IMR-90 (cell line): ENCODE measurements at regions not wholly inside any gene's neighbourhood (a gene's known extent, or its start where the extent isn't known, plus 50 kb on each side); places are given as distances from the start of the nearest gene placed in this dataset.

Source experiments
- ATAC-seq: fragments of 200-7000 bp; cut with Tn5 transposase; 2 replicates; pipeline ENCODE4 v1.9.1; 2020; ENCODE audit warnings: low read depth, mild to moderate bottlenecking, moderate library complexity
- BruUV-seq: library from RNA; stranded (reverse); fragments of 400-500 nt; replicated peaks from 2 replicates; lab custom pipeline; 2021; lab: Mats Ljungman, UMichigan
- CTCF ChIA-PET: fragments of 300-600 bp; formaldehyde crosslinking; extraction: SDS; loops from one replicate; lab custom pipeline; 2021; ENCODE audit warnings: antibody characterized with exemption; lab: Yijun Ruan, JAX
- POLR2A ChIA-PET: fragments of 300-600 bp; sonication (Branson Sonifier 250); formaldehyde crosslinking; loops from one replicate; lab custom pipeline; 2022; ENCODE audit warnings: antibody characterized with exemption; ENCODE audit not compliant: unreplicated experiment; lab: Charles Lee
- DNase-seq: peaks from one replicate; pipeline ENCODE4 v3.0.0; 2013
- H2AFZ ChIP-seq: replicated peaks from 2 replicates; pipeline ENCODE3; 2013; ENCODE audit warnings: low read length, mild to moderate bottlenecking; ENCODE audit not compliant: poor library complexity
- H2AK5ac ChIP-seq: 2 replicates; pipeline ENCODE4 v1.6.1; 2013; ENCODE audit warnings: low read depth, low read length, inconsistent platforms
- H2AK9ac ChIP-seq: replicated peaks from 2 replicates; pipeline ENCODE3; 2013; ENCODE audit warnings: mild to moderate bottlenecking, low read depth, low read length, moderate library complexity; ENCODE audit not compliant: poor library complexity
- H2BK120ac ChIP-seq: 2 replicates; pipeline ENCODE4 v1.6.1; 2013; ENCODE audit warnings: low read depth, low read length, inconsistent platforms
- H2BK15ac ChIP-seq: 3 replicates; pipeline ENCODE4 v1.6.1; 2013; ENCODE audit warnings: low read depth, low read length, inconsistent platforms
- H2BK20ac ChIP-seq: 2 replicates; pipeline ENCODE4 v1.6.1; 2013; ENCODE audit warnings: low read depth, mild to moderate bottlenecking, inconsistent platforms, low read length, moderate library complexity
- H2BK5ac ChIP-seq: 2 replicates; pipeline ENCODE4 v1.6.1; 2013; ENCODE audit warnings: mild to moderate bottlenecking, low read depth, low read length, inconsistent platforms; ENCODE audit not compliant: poor library complexity, severe bottlenecking
- H3K14ac ChIP-seq: replicated peaks from 2 replicates; pipeline ENCODE4 v1.6.1; 2013; ENCODE audit warnings: low read depth, low read length, inconsistent platforms
- H3K18ac ChIP-seq: 2 replicates; pipeline ENCODE4 v1.6.1; 2013; ENCODE audit warnings: low read depth, low read length, control low read depth
- H3K23ac ChIP-seq: 2 replicates; pipeline ENCODE4 v1.6.1; 2013; ENCODE audit warnings: low read depth, low read length, inconsistent platforms
- H3K27ac ChIP-seq: 2 replicates; pipeline ENCODE4 v1.5.1; 2013; ENCODE audit warnings: mild to moderate bottlenecking, control low read depth, low read length; ENCODE audit not compliant: insufficient read depth
- H3K27me3 ChIP-seq: 2 replicates; pipeline ENCODE4 v1.6.1; 2013; ENCODE audit warnings: low read length; ENCODE audit not compliant: control insufficient read depth, insufficient read depth
- H3K36me3 ChIP-seq: 2 replicates; pipeline ENCODE4 v1.6.1; 2013; ENCODE audit warnings: low read length, mixed read lengths; ENCODE audit not compliant: control insufficient read depth, insufficient read depth
- H3K4ac ChIP-seq: 2 replicates; pipeline ENCODE4 v1.6.1; 2013; ENCODE audit warnings: low read depth, low read length, inconsistent platforms
- H3K4me1 ChIP-seq: 2 replicates; pipeline ENCODE4 v1.6.1; 2013; ENCODE audit warnings: low read length, mixed read lengths; ENCODE audit not compliant: control insufficient read depth, insufficient read depth
- H3K4me2 ChIP-seq: 2 replicates; pipeline ENCODE4 v1.6.1; 2013; ENCODE audit warnings: low read depth, mild to moderate bottlenecking, control low read depth, low read length, moderate library complexity
- H3K4me3 ChIP-seq: 2 replicates; pipeline ENCODE4 v1.5.1; 2013; ENCODE audit warnings: low read depth, mild to moderate bottlenecking, control low read depth, low read length, moderate library complexity; ENCODE audit not compliant: insufficient read depth
- H3K56ac ChIP-seq: 2 replicates; pipeline ENCODE4 v1.6.1; 2013; ENCODE audit warnings: low read length, inconsistent platforms; ENCODE audit not compliant: insufficient read depth; ENCODE audit errors: extremely low read depth
- H3K79me1 ChIP-seq, 2 experiments: 2 replicates each; pipeline ENCODE4 v1.6.1; 2013; ENCODE audit warnings: low read length in 2 of 2, inconsistent platforms in 1 of 2, low read depth in 1 of 2
- H3K9ac ChIP-seq: 2 replicates; pipeline ENCODE4 v1.6.1; 2013; ENCODE audit warnings: low read depth, low read length, control low read depth
- H3K9me1 ChIP-seq: 2 replicates; pipeline ENCODE4 v1.6.1; 2013; ENCODE audit warnings: low read length, inconsistent platforms; ENCODE audit not compliant: insufficient read depth
- H3K9me3 ChIP-seq: 2 replicates; pipeline ENCODE4 v1.6.1; 2013; ENCODE audit warnings: low read length; ENCODE audit not compliant: control insufficient read depth, insufficient read depth
- H4K20me1 ChIP-seq: 2 replicates; pipeline ENCODE4 v1.6.1; 2013; ENCODE audit warnings: low read length, inconsistent platforms; ENCODE audit not compliant: insufficient read depth
- H4K5ac ChIP-seq: 2 replicates; pipeline ENCODE4 v1.6.1; 2013; ENCODE audit warnings: mild to moderate bottlenecking, low read depth, low read length, control low read depth
- H4K8ac ChIP-seq, 2 experiments: 2 replicates each; pipeline ENCODE4 v1.6.1; 2013; ENCODE audit warnings: low read depth in 2 of 2, low read length in 2 of 2, control low read depth in 1 of 2, inconsistent platforms in 1 of 2
- H4K91ac ChIP-seq: 2 replicates; pipeline ENCODE4 v1.6.1; 2013; ENCODE audit warnings: low read depth, low read length, inconsistent platforms; ENCODE audit not compliant: insufficient read depth
- BHLHE40 ChIP-seq: fragments of 150-350 bp; IDR thresholded peaks from 2 replicates; pipeline ENCODE4 v1.6.1; 2016; ENCODE audit warnings: mild to moderate bottlenecking, low read depth, low read length
- CHD1 ChIP-seq: IDR thresholded peaks from 2 replicates; pipeline ENCODE4 v1.6.1; 2012; ENCODE audit warnings: low read depth, low read length, improper control_type of control experiment
- CTCF ChIP-seq: conservative IDR thresholded peaks from 2 replicates; pipeline ENCODE4 v1.5.1; 2012; ENCODE audit warnings: mild to moderate bottlenecking, low read depth, low read length, improper control_type of control experiment
- FOS ChIP-seq: fragments of 150-350 bp; IDR thresholded peaks from 2 replicates; pipeline ENCODE4 v1.6.1; 2016; ENCODE audit warnings: low read depth, low read length
- MAZ ChIP-seq: IDR thresholded peaks from 2 replicates; pipeline ENCODE4 v1.6.1; 2012; ENCODE audit warnings: low read depth, mild to moderate bottlenecking, low read length, improper control_type of control experiment, moderate library complexity, borderline replicate concordance
- NFE2L2 ChIP-seq: fragments of 150-350 bp; IDR thresholded peaks from 2 replicates; pipeline ENCODE4 v1.6.1; 2016; ENCODE audit warnings: low read depth, mild to moderate bottlenecking, low read length
- POLR2A ChIP-seq: IDR thresholded peaks from 2 replicates; pipeline ENCODE4 v1.6.1; 2012; ENCODE audit warnings: mild to moderate bottlenecking, low read depth, low read length
- RAD21 ChIP-seq: IDR thresholded peaks from 2 replicates; pipeline ENCODE4 v1.6.1; 2012; ENCODE audit warnings: low read length, improper control_type of control experiment
- RCOR1 ChIP-seq: IDR thresholded peaks from 2 replicates; pipeline ENCODE4 v1.6.1; 2012; ENCODE audit warnings: mild to moderate bottlenecking, low read length, improper control_type of control experiment; ENCODE audit not compliant: insufficient replicate concordance
- SMC3 ChIP-seq: fragments of 150-350 bp; IDR thresholded peaks from 2 replicates; pipeline ENCODE4 v1.6.1; 2016; ENCODE audit warnings: low read depth, mild to moderate bottlenecking, antibody characterized with exemption, low read length, moderate library complexity
- USF2 ChIP-seq: fragments of 150-350 bp; IDR thresholded peaks from 2 replicates; pipeline ENCODE4 v1.6.1; 2017; ENCODE audit warnings: mild to moderate bottlenecking, antibody characterized with exemption, low read length, low read depth
- whole genome bisulfite sequencing, 2 experiments: methylation state at CpG; one replicate each; pipeline versions ENCODE4 v1.1.5 to v1.1.7; 2013; ENCODE audit warnings: missing lambda C conversion rate in 2 of 2; ENCODE audit not compliant: insufficient read length in 1 of 2; ENCODE audit errors: extremely low coverage in 2 of 2; 5-methylcytosine and 5-hydroxymethylcytosine counted together
- dilution Hi-C: fragments of 300-500 bp; cut with HindIII; formaldehyde crosslinking; loops from one replicate; pipeline ENCODE4 v1.14.3; 2018; ENCODE audit warnings: low sequenced_read_pairs; ENCODE audit not compliant: unreplicated experiment
- in situ Hi-C: fragments of 300-500 bp; cut with MboI; formaldehyde crosslinking; loops from 3 replicates; pipeline ENCODE4 v1.14.3; 2019; ENCODE audit warnings: low sequenced_read_pairs, inconsistent platforms, mixed read lengths
- intact Hi-C: fragments of 100-400 bp; cut with micrococcal nuclease; formaldehyde crosslinking; loops from 2 replicates; pipeline ENCODE4 v1.10.0; 2022

GRCh38 chr2:234858790-234859329 lies 93.0 kb upstream of the SH3BP4 start:
- dilution Hi-C loops: no loop called here
- in situ Hi-C loops: no loop called here
- CTCF ChIA-PET: interaction anchor here (0.6 kb wide), 1 partner anchor 96 kb away, joined by 5 read pairs; no protein-coding TSS in a partner anchor

More at GRCh38 chr2:234858790-234859329, 93.0 kb upstream of the SH3BP4 start:
- Histone ChIP-seq H3K4ac (no peak overlapping the region), H3K79me1 (no peaks in the 10 kb centered on the region), H2BK15ac (no peak overlapping the region), H3K27ac (no peak overlapping the region), H2BK20ac (no peak overlapping the region), H3K27me3 (no peaks in the 10 kb centered on the region), H2BK120ac (no peak overlapping the region), H2AK9ac (no peak overlapping the region), H3K23ac (no peak overlapping the region), H2AFZ (no peak overlapping the region), H3K4me2 (no peak overlapping the region), H2BK5ac (no peak overlapping the region), H3K9me3 (peaks cover 4% of the 10 kb centered on the region), H4K8ac (no peak overlapping the region), H3K36me3 (no peaks in the 10 kb centered on the region), H3K9ac (no peak overlapping the region), H3K9me1 (peaks cover 7% of the 10 kb centered on the region), H3K18ac (no peak overlapping the region), H4K91ac (no peak overlapping the region), H2AK5ac (no peak overlapping the region), H3K14ac (no peak overlapping the region), H3K56ac (no peak overlapping the region), H3K4me1 (peaks cover 14% of the 10 kb centered on the region), H4K20me1 (no peaks in the 10 kb centered on the region), H3K4me3 (no peak overlapping the region), H4K5ac (no peak overlapping the region)
- WGBS, 2 experiments: 93% methylated on average over 2 of the region's 6 CpGs; no CpG with 5 or more reads in 1 of the 2 experiments
- no TSS peak for BruUV-seq
- no peak for DNase-seq
- no peak for ATAC-seq
- POLR2A ChIA-PET: no interaction called here
- intact Hi-C loops: no loop called here
- TF ChIP-seq POLR2A (no peak), CTCF (no peak), USF2 (no peak), BHLHE40 (no peak), MAZ (no peak), CHD1 (no peak), SMC3 (no peak), NFE2L2 (no peak), FOS (no peak), RAD21 (no peak), RCOR1 (no peak)
